HG03280 (cell line): ENCODE measurements at regions not wholly inside any gene's neighbourhood (a gene's known extent, or its start where the extent isn't known, plus 50 kb on each side); places are given as distances from the start of the nearest gene placed in this dataset.

Experiments
- ATAC-seq: cut with Tn5 transposase; IDR thresholded peaks from one replicate; pipeline ENCODE4 v1.9.1; 2021; ENCODE audit warnings: mild to moderate bottlenecking, moderate library complexity; ENCODE audit not compliant: unreplicated experiment

DNA sequence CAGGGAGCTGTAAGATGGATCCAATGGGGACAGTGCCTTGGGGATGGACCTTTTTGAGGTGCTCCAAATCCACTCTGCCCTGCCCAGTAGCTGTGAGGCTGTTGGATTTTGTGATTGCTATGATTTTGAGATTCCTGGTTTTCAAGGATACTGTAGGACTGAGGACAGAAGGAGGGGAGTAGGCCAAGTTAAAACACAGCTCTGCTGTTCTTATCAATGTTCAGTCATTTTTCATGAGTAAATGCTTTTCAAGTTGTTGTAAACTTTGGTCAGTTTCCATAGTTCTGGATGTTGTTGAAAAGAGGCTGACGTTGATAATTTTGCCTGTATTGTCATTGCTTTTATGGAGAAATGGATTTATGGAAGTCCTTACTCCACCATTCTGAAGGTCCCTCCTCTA lies 361.2 kb downstream of the ZNF516 start:
- ATAC-seq = no peak

DNA sequence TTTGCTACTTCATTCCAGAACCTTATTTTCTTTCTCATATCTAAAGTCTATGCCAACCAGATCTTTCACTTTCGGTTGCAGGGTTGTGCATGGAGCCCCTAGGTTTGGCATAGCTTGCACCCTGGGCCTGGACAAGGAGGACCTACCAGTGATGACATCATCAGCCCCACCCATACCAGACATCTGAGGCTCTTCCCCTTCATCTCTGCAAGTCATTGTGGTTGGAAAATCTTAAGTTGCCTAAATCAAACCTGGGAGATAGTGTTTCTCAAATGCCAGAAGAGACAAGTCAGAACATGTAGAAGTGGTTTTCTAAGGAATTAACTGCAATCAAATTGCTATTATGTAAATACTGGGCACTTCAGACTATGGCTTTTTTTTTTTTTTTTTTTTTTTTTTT lies 363.3 kb downstream of the ZNF516 start:
- no peak for ATAC-seq

DNA sequence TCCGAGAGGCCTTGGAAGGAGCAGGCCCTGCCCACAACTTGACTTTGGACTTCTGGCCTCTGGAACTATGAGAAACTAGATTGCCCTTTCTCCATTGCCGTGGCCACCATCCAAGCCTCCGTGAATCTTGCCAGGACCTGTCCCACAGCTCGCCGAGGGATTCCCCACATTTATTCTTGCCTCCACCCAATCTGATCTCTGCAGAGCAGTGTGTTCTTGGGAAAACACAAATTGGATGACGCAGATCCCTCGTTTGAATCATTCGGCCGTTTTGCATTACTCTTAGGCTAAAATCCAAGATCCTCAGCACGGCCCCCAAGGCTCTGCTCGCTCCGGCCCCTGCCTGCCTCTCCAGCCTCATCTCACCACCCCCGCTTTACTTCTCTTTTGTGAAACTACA lies 364.2 kb downstream of the ZNF516 start:
- ATAC-seq = no peak

DNA sequence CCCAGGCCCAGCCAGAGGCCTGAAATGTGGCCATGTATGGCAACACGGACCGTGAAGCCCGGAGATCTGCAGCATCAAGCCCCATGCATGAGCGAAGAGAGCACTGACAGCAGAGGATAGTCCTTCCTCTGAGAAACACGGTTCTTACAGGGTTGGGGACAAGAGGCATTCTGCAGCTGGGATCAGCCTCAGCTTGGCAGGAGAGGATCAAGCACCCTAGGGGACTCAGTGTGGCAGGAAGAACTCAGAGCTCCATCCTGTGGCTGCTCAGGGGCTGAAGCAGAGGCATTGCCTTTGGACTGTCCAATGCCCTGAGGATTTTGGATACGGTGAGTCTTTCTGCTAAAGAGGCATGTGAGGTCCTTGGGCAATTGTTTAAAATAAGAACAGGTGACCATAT lies 368.7 kb downstream of the ZNF516 start:
- no peak for ATAC-seq

DNA sequence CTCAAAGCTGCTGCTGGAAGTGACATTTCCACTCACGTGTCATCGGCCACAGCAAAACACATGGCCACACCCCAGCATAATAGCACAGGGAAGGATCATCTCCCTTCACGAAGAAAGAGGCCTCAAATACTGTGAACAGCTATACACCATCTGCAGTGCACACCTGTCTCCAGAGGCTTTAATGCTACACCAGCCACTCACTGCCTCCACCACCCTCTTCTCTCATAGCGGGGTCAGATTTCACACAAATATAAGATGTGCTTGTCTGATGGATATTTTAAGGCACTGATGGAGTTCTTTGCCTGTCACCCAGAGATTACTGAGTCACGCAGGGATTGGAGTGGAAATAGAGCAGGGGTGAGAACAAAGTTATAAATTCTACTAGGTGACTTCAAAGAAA lies 374.0 kb downstream of the ZNF516 start:
- no peak for ATAC-seq

DNA sequence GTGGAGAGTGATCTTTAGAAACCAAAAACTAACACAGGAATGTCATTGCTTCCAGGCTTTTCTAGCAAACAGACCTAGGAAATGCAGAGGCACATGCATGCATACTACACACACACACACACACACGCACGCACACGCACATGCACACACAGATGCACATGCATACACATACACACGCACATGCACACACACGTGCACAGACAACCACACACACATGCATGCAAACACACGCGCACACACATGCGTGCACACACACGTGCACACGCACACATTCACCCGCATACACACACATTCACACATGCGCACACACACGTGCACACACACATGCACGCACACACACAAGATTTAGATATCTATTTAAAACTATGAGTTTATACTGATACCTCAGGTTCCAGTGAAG lies 379.5 kb downstream of the ZNF516 start:
- ATAC-seq = no peak

DNA sequence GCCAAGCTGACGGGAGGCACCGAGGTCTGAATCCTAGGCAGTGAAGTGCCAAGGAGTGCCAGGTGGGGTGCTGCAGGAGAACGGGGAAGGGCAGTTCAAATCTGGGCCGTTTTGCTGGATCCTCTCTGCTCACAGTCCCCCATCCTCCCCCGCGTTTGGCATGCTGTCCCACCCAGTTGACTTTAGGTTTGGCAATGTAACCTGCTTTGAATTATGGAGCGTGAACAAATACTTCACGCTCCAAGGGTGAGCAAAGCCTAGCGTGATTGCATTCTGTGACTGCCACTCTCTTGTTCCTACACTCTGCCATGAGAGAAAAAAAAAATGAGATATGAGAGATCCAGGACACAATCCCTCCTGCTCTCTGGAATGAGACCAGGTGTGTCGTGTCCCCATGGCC lies 381.9 kb downstream of the ZNF516 start:
- ATAC-seq = no peak

DNA sequence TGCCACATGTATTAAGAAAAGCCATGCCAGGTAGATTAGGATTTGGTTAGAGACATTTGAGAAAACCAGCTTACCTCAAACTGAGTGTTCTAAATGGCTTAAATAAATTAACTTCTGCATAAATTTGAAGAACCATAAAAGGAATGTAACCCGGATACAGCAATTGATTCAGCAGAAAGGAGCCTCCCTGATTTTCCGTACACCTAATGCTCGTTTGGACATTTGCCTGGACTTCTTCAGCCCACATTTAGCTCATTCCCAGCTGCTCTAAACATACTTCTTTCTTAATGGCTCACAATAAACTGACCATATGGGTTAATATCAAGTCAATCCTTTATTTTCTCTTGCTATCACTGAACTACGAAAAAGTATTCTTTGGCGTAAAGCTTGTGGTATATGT lies 392.4 kb downstream of the ZNF516 start:
- no peak for ATAC-seq

DNA sequence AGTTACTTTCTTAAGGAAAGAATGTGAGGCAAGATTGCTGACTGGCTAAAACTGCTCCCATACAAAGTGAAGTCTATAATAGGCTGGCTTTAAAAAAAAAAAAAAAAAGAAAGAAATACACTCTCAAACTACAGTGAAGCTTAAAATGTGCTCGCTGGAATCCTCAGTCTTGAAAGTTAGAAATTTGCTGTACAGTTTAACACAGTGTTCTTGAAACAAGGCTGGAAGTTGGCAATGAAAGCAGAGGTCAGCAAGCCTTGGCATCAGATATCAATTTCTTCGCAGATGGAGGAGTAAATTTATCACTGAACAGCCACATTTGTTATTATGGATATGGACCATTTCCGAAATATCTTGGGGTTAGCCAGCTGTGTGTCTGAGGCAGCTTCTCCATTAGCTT lies 392.9 kb downstream of the ZNF516 start:
- ATAC-seq = no peak

DNA sequence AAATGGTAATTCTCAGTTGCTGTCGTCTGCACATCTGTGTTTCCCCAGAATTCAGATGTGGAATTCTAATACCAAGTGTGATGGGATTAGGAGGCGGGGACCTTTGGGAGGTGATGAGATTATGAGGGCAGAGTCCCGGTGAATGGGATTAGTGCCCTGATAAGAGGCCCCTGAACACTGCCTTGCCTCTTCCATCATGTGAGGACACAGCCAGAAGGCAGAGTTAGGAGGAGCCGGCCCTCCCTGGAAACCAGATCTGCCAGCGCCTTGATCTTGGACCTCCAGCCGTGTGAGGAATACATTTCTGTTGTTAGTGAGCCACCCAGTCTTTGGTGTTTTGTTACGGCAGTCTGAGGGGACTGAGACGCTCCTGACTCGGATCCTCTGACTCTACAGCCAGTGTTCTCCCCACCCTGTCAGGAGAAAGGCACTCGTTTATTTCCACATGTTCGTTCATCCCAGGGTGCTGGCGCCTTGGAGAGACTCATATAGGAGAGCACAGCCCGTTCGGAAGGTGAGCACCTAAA lies 395.0 kb downstream of the ZNF516 start:
- ATAC-seq = no peak

DNA sequence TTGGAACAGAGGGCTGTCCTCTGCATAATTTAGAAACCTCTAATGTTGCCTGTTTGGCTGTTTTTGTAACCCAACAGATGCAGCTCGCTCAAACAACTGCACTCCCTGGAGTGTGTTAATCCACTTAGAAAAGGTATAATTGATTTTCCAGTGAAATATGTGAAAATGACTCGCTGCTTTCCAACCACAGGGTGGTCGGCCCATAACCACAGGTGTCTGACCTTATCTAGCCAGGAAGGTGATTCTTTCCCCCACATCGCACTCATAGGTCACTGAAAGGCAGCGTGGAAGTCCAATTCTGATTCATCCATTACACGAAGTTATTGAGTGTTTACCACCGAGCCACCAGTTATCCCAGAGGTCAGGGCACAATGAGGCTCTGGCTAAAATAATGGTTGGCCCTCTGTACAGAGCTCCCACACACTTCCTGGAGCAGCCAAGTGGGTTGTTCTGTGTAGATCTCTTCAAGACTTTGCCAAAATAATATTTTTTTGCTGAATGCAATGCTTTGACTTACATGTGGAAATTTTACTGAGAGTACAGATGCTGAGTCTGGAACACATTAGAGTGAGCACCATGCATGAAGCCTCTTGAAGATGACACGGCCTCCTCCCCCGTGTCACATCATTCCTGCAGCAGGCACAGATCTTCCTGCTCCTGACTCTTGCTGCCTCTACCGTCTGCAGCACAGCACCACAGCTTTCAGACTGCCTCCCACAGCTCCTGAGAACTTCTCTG lies 396.2 kb downstream of the ZNF516 start:
- ATAC-seq = no peak

DNA sequence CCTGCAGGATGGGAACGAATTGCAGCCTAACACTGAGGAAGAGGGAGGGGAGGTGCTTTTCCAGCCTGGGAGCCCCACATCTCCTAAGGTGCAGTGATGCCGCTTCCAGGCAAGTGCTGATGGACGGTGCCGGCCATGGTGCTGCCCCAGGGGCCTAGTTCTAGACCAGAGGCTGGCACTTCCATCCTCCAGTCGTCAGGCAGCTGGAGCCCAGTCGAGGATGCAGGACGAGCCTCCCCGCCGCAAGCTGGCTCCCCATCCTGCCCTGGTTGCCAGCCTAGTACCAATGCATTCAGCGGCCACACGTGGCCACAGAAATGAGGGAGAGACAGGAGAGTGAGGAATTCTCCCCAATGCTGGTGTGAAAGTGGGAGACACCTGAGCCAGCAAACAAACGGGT lies 413.5 kb downstream of the ZNF516 start:
- no peak for ATAC-seq

DNA sequence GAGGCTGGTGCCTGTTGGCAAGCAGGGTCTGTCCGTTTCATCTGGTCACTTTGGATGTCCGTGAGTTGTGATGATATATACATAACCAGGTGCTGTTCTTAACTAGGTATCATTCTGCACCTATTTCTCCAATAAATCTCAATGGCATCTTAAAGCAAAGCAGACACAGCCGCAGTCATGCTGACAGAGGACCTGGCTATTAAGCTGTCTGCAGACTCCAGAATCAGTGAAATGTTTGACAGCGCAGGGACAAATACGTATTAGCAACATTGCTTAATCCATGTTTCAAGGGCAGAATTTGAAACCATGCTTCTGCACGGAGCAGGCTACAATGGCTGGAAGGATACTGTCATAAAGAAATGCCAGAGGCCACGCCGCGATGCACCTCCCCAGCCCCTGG lies 414.6 kb downstream of the ZNF516 start:
- no peak for ATAC-seq

DNA sequence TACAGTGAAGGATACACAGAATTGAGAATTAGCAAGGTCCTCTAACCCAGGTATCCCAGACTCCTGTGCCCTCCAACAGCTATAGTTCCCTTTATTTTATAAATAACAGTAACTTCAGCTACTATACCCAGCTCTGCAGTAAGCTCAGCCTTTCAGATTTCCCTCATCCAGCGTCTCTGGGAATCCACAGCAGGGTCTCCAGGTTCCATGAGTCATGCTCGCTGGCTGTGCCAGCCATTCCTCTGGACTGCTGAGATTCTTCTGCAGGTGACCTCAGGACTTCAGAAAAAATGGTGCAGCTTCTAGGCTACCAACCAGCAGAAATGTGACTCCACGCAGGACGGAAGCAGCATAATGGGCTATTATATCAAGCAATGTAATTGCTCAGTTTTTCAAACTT lies 419.3 kb downstream of the ZNF516 start:
- no peak for ATAC-seq

DNA sequence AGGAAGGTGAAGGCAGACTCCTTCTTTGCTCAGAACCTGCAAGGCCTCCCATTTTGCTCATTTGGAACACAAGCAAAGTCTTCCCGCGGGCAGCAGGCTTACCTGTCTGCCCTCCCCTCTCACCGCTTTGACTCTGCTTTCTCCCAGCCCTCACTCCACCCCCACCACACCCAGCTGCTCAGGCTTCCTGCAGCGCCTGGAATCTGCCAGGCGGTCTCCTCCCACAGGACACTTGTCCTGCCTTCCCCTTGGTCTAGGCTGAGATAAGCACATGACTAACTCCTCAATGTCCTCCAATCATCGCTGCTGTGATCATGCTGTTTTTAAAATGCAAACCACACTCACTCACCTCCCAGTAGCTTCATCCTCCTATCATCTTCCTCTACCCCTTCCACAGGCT lies 430.0 kb downstream of the ZNF516 start:
- no peak for ATAC-seq

DNA sequence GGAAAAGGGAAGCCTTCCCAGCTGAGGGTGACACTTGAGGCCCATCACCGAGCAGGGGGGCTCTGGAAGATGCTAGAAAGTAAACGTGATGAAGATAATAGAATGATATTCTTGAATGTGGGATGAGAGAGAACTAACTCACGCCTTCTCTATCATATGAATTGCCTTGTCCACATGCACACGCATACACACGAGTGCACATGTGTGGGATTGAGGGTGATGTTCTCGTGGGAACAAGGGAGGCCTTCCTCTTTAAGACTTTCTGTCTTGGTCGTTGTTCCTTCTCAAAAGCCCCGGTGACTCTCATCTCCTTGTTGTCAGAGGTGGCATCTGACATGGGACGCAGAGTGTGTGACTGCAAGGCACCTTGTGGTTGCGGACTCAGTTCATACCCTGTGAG lies 436.9 kb downstream of the ZNF516 start:
- ATAC-seq = no peak

DNA sequence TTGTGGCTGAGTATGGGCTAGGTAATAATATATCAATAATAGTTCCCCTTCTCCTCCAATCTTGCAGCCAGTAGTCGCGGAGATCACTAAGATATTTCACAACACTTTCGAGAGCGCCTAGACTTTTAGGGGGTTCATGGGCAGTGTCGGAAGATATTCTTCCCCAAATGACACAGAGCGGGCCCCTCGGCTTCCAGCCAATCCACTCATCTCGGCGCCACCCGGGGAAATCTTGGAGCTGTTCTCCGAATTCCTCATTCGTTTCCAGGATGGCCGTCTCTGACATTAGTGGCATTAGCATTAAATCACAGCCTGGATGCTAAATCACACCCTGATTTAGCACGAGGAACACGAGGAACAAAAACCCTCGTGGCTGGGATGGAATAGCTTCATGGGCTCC lies 437.7 kb downstream of the ZNF516 start:
- no peak for ATAC-seq

DNA sequence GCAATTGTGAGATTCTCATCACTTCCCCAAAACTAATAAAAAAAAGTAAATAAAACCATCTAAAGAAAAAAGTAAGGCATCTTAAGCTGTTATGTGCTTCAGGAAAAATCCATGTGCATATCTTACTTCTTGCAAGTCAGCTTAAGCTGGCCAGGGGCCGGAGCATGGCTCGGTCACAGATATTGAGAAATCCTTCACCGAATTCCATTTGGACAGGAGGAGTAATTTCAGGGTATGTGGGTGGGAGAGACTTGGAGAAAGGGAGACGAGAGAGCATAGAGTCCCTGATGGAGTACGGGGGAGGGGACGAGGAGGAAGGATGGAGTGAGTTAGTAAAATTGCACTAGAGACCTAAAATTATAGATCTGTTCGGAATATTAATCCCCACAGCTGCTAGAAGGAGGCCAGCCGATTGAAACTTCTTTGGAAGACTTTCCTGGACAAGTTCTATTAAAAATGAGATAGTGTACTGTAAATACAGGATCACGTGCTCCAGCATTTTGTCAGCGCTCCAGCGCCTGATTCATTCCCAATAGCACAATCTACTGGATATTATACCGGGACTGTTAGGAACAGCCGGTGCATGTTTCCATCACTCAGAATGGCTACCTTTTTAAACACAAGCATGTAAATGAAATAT lies 438.5 kb downstream of the ZNF516 start:
- ATAC-seq = no peak

DNA sequence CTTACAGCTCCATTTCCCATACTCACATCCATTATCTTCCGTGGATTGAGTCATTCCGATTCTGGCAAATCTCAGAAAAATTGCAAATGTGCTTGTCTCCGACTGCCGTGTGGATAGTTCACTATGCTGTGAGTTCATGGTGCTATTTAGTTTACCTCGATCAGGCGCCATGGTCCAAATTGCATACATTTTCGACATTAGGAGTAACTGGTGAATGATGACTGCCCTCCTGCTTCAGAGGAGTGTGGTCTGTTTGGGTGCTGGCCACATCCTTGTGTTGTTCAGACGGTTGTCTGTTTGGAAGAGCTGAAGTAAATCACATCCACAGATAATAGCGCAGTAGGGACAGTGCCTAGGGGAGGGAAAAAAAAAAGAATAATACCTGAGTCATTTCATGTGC lies 439.5 kb downstream of the ZNF516 start:
- no peak for ATAC-seq

DNA sequence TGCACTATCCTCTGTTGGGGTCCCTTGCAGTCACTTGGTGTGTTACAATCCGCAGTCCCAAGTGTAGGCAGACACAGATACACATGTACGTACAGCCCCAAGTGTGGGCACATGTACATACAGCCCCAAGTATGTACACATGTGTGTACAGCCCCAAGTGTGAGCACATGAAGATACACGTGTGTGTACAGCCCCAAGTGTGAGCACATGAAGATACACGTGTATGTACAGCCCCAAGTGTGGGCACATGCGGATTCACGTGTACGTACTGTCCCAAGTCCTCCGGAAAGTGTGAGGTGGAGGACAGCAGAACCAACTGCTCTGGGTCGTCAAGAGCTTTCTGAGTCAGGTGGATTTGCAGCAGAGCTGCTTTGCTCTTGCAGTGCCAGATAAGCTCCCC lies 440.0 kb downstream of the ZNF516 start:
- ATAC-seq = no peak

DNA sequence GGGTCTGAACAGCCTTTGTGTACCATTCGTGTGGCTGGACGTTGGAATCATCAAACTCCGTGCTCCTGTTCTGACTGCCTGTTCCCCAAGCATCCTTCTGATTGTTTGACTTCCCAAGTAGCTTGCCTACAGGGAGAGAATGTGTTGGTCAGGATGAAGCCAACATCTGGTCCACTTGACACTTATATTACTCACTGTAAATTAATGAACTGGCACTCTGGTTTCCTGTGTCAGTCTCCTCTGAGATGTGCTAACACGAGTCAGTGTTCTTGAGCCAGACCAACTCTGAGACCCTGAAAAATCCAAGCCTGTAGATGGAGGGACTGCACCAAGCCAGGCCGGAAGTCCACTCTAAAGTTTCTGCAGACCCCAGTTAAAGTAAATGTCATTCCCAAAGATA lies 440.9 kb downstream of the ZNF516 start:
- ATAC-seq = no peak

DNA sequence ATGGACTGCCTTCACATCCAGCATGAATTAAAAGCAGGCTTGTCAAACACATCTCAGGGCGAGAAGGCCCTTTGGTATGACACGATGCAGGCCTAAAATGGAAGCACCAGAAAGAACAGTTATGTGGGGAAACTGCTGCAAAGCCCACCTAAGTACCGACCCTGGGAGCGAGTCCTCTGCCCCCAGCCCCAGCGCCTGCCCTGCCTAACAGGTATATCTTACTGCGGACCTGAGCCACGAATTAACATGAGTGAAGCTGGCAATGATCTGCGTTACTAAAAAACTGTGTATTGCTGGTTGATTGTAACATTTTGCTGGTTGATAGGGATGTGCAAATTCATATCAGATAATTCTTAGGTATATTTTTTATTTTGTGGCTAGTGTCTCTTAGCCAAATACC lies 441.5 kb downstream of the ZNF516 start:
- no peak for ATAC-seq

DNA sequence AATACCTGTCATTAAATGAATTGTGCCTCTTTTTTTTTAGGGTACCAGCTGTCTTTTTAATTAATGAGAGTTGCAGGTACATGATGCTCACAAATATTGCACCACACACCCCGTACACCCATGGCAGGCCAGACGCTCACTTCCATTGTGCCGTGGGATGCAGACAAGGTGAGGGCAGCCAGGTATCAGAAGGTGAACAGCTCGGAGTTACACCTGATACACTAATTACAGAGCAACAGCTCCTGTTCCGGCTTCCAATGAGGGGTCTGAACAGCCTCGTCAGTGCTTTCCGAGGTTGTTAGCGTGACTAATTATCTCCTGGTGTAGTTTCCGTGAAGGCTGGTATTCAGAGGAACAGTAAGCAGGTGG lies 442.8 kb downstream of the ZNF516 start:
- ATAC-seq = no peak
